ENCODE measurements at regions not wholly inside any gene's neighbourhood (a gene's known extent, or its start where the extent isn't known, plus 50 kb on each side); places are given as distances from the start of the nearest gene placed in this dataset.

- no peak for TF ChIP-seq EZH2 (IDR thresholded peaks at IDR 0.05; ENCODE audit: low read length, unreplicated experiment)
- TF ChIP-seq, protein P1, sequence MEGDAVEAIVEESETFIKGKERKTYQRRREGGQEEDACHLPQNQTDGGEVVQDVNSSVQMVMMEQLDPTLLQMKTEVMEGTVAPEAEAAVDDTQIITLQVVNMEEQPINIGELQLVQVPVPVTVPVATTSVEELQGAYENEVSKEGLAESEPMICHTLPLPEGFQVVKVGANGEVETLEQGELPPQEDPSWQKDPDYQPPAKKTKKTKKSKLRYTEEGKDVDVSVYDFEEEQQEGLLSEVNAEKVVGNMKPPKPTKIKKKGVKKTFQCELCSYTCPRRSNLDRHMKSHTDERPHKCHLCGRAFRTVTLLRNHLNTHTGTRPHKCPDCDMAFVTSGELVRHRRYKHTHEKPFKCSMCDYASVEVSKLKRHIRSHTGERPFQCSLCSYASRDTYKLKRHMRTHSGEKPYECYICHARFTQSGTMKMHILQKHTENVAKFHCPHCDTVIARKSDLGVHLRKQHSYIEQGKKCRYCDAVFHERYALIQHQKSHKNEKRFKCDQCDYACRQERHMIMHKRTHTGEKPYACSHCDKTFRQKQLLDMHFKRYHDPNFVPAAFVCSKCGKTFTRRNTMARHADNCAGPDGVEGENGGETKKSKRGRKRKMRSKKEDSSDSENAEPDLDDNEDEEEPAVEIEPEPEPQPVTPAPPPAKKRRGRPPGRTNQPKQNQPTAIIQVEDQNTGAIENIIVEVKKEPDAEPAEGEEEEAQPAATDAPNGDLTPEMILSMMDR (conservative IDR thresholded peaks at IDR 0.05; ENCODE audit: low read depth, low read length), result no peak
Observed at GRCh38 chr3:174465177-174465576, 394.0 kb upstream of the NAALADL2 start.
